ENCODE measurements at regions not wholly inside any gene's neighbourhood (a gene's known extent, or its start where the extent isn't known, plus 50 kb on each side); places are given as distances from the start of the nearest gene placed in this dataset.

GRCh38 chrX:39690541-39691415, 407.0 kb downstream of the BCOR start:
- TF ChIP-seq CTCF (IDR thresholded peaks at IDR 0.05; ENCODE audit: low read length) (no peak), EZH2 (IDR thresholded peaks at IDR 0.05; ENCODE audit: borderline replicate concordance, low read length) (no peak)
